H1 (cell line): ENCODE measurements at regions not wholly inside any gene's neighbourhood (a gene's known extent, or its start where the extent isn't known, plus 50 kb on each side); places are given as distances from the start of the nearest gene placed in this dataset.

ENCODE experiments used
- CEBPB ChIP-seq: IDR thresholded peaks from 2 replicates; pipeline ENCODE4 v1.6.1; 2012; ENCODE audit warnings: low read depth, low read length
- CTCF ChIP-seq, 3 experiments: IDR thresholded peaks; 1 replicate in 2 of 3; 2 replicates in 1 of 3; pipeline versions ENCODE4 v1.5.1 to v1.6.1; 2011; ENCODE audit warnings: low read length in 3 of 3, mild to moderate bottlenecking in 3 of 3, inconsistent platforms in 2 of 3, low read depth in 1 of 3, moderate library complexity in 1 of 3; ENCODE audit not compliant: insufficient read depth in 1 of 3; ENCODE audit errors: control extremely low read depth in 1 of 3
- SIN3A ChIP-seq, 2 experiments: IDR thresholded peaks in 1 of 2; conservative IDR thresholded peaks in 1 of 2; 2 replicates each; pipeline ENCODE4 v1.6.1; 2011 to 2012; ENCODE audit warnings: low read length in 2 of 2, improper control_type of control experiment in 1 of 2, low read depth in 1 of 2, mild to moderate bottlenecking in 1 of 2
- TAF1 ChIP-seq: IDR thresholded peaks from 2 replicates; pipeline ENCODE4 v1.6.1; 2011; ENCODE audit warnings: mild to moderate bottlenecking, low read depth, low read length
- TF ChIP-seq, protein P1 (sequence below): IDR thresholded peaks from 2 replicates; pipeline ENCODE4 v1.6.1; 2012; ENCODE audit warnings: inconsistent platforms

GRCh38 chr6:154580397-154581135 lies 70.1 kb upstream of the CNKSR3 start:
- TF ChIP-seq CEBPB (no peak), CTCF (IDR thresholded peaks at IDR 0.05; ENCODE audit: control extremely low read depth in 1 of 3, insufficient read depth in 1 of 3, low read depth in 1 of 3, low read length in 3 of 3) (no peak), SIN3A (conservative IDR thresholded peaks at IDR 0.05 in 1 of 2, IDR thresholded peaks at IDR 0.05 in 1 of 2; ENCODE audit: low read depth in 1 of 2, low read length in 2 of 2) (no peak), TAF1 (no peak)
- TF ChIP-seq, protein P1, sequence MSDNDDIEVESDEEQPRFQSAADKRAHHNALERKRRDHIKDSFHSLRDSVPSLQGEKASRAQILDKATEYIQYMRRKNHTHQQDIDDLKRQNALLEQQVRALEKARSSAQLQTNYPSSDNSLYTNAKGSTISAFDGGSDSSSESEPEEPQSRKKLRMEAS = no peak
